GM18867 (cell line): ENCODE measurements at regions not wholly inside any gene's neighbourhood (a gene's known extent, or its start where the extent isn't known, plus 50 kb on each side); places are given as distances from the start of the nearest gene placed in this dataset.

Experiments
- ATAC-seq: cut with Tn5 transposase; IDR thresholded peaks from one replicate; pipeline ENCODE4 v1.9.1; 2021; ENCODE audit warnings: mild to moderate bottlenecking, moderate library complexity; ENCODE audit not compliant: unreplicated experiment

DNA sequence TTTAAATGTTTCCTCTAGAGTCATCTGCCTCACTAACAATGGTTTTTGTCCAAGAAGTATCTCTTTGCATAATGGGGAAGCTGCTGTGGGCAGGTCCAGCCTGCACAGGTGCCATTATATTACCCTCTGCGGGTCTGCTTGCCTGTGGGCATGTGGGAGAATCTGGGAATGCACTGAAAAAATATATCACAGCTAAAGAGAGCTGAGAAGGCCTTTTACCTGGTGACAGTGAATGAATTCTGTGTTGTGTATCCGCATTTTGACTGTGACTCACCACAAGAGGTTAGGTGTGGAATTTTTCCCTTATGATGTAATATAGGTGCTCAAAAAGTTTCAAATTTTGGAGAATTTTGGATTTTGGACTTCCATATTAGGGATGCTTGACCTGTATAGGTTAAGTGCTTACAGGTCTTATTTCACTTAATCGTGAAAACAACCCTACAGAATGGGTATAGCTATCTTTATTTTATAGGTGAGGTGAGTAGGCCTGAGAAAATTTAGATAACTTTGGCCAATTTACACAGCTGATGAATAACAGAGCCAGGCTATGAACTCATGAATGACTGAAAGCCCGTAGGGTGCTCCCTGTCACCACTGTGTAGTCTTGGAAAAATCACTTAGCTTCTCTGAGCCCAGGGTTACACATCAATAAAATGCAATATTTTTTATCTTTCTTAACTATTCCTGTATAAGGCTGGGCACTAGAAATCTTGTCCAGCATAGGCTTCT, 198.0 kb upstream of the EPHA5 start:
- ATAC-seq = no peak

DNA sequence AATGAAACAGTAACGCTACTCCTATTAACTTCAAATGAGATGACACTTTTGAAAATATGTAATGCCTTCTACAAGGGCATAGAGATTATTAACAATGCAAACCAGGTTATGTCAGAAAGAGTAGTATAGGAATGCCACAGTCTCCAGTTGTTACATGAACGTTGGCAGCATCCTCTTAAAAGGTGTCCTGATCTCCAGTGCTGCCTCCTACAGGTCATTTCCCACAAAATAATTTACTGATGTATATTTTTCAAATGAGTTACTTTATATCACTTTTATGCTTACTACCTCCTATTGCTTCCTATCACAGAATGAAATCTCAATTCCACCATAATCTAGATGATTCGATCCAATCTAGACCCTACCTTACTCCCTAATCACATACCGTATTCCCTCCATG, 195.2 kb upstream of the EPHA5 start:
- no peak for ATAC-seq

DNA sequence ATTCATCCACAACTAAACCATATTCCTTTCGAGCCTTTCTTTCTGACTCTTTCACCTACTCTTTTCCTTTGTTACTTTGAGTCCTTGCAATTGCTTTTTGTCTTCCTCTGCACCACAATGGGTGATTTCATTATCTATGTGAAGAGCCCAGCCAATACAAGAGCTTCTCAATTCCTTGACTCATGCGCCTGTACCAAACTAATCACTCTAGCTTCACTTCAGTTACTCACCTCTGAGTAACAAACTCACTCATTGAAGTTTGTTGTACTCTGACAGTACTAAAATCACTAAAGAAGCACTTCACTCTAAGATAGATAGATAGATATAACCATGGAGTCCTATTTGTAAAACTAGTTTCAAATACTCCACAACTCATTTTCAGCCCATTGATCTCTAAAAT, 191.7 kb upstream of the EPHA5 start:
- no peak for ATAC-seq

DNA sequence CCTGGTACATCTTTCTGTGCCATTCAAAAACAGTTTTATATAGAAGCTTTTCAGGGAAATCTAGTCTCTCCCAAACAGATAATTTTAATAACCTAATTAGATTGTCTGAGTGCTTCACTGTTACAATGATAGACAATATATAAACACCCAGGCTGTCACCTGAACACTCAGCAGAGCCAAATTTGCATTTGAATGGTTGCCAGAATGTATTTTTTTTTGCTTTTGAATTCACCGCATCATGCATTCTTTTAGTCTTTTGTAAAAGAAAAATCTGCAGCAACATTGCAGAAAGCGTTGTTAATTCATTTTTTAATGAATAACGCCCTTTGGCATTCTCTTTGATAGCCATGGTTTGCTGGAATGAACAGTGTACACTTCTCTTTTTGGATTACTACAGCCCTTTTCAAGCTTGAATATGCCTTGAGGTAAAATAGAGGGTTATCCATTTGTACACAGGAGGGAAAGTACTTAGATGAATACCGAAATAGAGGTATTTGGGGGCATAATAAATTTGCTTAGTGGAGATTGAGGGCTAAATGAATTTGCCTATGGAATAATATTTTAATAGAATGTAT, 175.0 kb upstream of the EPHA5 start:
- ATAC-seq = no peak

DNA sequence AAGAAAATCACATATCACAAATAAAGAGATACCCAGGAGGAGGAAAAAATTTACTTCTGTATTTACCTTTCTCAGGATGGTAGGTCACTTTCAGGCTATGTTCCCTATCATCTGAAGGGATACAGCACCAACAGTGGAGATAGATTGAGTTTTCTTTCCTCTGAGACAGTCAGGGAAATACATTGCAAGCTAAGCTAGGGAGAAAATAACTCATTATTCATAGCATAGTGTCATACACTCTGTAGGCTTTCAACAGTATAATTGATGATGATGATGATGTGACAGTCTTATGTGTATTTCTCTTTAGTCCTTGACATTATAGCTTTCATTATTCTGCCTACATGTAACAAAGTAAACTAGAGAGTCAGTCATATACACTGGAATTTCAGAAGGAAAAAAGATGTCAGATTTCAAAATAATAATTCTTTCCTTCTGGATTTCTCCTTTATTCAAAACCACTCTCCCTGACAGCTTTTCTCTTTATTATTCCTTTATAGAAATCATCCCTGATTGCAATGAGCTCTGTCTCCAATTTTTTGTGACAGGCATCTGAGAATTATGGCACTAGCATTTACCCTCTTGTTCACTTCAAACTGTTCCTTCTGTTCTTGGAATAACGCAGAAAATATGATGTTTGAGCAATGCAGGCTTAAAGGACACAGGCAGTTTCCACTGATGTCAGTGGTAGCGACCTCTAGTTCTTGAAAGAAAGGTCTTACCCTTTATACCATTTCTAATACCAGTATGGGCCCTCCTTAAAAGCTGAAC, 169.1 kb upstream of the EPHA5 start:
- no peak for ATAC-seq

DNA sequence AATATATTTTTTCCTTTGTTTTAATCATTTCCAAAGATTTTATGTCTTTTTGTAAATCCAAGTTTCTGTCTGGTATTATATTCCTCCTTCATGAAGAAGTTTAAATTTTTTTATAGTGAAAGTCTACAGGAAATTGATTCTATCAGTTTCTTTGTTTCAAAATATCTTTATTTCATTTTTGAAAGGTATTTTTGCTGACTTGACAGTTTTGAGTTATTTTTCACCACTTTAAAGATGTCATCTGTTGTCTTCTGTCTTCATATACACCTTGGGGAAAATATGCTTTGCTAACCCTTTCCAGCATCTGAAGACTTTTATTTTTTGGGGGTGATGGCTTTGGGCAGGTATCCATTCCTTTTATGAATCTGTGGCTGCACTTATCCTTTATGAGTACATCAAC, 164.4 kb upstream of the EPHA5 start:
- no peak for ATAC-seq

DNA sequence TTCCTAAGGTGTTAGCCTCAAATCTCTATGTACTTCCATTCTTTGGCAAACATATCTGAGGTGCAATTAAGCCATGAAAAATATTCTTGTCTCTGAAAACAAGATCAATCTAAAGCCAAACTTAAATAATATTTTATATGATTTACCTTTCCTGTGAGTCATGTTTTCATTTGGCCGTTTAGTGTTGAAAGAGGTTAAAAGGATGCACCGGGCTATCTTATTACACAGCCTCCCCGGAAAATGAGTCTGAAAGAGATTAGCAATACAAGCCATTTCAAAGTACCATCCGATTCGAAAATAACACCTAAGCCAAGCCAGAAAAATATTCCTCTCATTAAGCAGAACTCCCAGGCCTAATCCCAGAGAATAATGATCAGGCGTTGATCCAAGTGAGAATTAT, 161.5 kb upstream of the EPHA5 start:
- no peak for ATAC-seq

DNA sequence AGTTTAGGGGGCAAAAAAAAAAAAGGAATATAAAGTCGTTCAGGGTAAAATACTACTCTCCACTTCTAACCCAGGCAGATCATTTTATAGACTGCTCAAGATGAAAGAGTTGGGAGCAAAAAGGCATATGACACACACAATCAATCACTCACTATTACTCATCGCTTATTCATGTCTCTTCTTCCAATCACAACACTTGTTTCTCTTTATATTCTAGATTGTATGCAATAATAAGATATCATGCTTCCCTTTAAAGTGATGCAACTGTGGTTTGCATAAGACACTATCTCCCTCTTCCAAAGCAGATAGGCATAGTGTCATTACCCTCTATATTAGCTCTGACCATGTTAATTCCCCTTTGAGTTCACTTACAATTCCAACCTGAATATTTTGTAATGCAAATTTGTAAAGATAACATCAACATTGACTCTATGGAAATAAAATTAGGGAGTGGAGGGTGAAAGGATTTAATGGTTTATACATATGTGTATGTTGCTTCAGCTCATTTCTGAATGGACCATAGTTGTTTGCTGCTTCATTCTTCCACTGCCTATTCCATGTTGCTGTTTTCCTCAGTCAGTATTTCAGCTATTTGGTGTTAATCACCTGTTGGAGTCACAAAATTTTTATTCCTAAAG, 154.9 kb upstream of the EPHA5 start:
- no peak for ATAC-seq

DNA sequence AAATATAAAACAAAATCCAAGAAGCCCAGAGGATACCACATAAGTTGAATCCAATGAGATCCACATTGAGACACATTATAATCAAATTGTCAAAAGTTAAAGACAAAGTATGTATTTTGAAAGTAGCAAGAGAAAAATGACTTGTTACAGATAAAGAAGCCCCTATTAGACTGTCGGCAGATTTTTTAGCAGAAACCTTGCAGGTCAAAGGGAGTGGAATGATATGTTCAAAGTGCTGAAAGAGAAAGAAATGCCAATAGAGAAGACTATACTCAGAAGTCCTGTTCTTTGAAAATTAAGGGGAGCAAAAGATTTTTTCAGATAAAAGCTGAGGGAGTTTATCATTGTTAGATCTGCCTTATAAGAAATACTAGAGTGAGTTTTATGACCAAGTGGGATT, 148.9 kb upstream of the EPHA5 start:
- no peak for ATAC-seq

DNA sequence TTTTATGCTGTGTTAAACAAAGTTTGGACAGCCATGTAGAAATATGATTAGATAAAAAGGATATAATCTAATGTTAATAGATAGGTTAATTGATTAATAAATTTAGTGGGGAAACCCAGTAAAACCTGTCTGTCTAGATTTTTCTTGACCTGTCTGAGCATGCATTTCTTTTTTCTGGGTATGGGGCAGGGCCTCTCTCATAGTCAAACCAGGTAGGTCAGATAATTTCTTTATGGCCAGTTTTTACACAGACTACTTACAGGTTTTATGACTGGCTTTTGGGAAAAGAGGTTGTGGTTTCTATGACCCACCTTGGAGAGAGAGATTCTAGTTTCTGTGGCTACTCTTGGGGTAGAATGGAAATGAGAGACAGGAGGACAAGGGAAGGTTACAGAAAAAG, 135.6 kb upstream of the EPHA5 start:
- no peak for ATAC-seq

DNA sequence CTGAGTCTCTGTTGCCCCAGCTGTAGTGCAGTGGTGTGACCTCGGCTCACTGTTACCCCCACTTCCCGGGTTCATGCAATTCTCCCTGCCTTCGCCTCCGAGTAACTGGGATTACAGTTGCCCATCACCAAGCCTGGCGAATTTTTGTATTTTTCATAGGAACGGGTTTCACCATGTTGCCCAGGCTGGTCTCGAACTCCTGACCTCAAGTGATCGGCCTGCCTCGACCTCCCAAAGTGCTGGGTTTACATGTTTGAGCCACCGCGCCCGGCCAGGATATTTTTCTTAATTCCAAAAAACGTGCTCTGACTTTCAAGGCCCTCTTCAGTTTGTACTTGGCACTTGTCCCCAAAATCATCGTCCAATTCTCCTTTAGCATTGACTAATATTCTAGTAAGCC, 129.2 kb upstream of the EPHA5 start:
- no peak for ATAC-seq

DNA sequence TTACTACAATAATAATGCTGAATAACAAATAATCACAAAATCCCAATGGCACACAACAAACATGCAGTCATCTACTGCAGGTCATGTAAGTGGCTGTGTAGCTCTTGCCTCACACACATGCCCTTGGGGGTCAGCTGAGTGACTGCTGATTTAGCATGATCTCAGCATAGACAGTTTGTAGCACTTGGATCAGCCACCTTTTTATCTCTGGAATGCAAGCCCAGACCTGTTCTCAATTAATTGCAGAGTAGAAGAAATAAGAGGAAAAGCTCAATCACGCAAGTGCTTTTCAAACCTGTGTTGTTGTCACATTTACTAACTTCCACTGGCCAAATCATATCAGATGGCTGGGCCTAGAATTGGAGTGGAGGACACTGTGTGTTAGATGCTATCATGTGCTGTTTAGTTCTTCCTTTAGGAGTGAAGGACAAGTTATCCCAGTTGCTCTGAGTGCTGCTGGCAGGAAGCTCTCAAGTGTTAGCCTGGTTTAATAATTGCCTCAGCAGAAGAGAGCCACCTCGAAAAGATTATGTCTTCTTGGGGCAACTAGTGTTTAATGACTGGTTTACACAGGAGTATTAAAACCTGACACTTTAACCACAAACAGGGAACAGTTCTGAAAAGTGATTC, 128.3 kb upstream of the EPHA5 start:
- ATAC-seq = no peak

DNA sequence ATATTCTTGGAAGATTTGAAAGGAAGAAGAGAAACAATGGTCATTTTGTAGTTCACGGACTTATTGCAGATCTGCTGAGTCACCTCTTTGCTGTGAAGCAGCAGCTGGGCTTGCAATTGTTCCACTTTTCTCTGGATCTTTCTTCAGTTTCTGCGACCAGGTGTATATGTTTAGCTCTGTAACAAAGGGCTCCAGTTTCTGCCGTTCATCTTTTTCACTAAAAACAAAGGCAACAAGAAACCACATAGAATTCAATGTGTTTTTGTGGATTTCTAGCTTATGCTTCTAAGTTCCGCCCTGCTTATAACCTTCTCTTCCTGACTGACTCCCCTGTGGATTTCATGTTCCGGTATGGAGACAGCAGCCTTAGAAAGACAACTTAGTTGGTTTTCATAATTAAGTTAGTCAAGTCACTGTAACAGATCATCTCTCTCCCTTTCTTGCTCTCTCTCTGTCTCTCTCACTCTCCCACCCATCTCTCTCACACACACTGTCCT, 121.6 kb upstream of the EPHA5 start:
- no peak for ATAC-seq

DNA sequence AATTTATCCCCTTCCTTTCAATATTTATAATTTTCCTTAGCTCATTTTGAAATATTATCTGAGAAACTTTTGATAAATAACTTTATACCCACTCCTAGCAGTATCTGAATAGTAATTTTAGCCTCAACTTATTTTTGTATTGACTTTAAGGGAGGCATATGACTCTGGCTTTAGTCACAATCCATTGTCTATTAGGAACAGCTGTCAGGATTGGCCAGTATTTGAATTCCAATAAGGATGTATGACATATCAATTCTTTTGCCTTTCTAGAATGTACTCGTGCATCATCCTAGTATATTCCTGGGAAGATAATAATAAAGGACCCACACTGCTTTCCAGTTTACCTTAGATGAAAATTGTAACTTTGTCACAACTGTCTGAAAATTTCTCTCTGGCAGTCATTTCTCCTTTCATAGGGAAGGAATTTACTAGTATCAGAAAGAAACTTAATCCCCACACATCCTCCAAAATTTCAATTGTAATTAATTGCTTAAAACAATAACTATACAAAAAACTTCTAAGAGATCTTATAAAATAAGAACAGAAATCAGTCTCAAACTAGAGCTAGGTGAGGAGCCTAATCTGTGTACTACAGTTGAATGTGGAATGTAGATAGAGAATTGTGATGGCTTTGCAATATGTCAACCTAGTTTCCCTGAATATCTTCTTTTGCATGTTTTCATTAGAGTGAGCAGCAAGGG, 121.0 kb upstream of the EPHA5 start:
- no peak for ATAC-seq

DNA sequence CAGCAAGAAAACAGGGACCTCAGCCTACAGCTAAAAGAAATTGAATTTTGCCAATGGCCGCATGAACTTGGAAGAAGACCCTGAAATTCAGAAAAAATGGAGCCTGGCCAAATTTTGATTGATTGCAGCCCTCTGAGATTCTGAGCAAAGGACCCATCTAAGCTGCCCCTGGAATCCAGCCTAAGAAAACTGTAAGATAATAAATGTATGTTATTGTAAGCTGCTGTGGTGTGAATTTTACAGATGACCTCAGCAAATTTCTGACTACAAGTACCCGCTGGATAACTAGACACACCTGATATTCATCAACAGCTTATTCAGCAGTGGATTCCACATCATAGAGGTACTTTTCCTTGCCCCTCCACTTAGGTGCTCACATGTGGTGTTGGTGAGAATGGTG, 119.5 kb upstream of the EPHA5 start:
- ATAC-seq = no peak

DNA sequence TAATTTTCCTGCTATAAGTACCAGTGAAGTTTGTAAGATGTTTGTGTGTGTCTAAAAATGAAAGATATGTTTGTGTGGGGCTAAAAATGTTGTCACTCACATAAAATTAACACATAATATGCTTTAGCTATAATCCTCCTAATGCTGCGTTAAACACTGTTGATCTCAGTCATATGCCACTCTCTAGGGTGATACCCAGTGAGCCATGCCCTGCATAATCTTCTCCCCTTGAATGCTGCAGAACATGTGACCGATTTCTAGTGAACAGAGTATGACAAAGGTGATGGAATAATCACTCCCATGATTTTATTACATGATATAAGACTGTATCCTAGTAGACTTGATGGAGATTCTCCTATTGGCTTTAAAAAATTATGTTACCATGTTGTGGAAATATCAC, 119.1 kb upstream of the EPHA5 start:
- no peak for ATAC-seq

DNA sequence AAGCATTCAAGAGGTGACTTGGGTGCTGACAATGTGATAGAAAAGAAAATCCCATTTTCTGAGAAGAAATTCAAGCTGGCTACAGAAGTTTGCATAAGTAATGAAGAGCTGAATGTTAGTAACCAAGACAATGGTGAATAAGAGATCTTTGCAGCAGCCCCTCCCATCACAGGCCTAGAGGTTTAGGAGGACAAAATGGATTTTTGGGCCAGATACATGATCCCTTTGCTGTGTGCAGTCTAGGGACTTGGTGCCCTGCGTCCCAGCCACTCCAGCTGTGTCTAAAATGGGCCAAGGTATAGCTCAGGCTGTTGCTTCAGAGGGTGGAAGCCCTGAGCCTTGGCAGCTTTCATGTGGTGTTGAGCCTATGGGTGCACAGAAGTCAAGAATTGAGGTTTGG, 107.0 kb upstream of the EPHA5 start:
- no peak for ATAC-seq

DNA sequence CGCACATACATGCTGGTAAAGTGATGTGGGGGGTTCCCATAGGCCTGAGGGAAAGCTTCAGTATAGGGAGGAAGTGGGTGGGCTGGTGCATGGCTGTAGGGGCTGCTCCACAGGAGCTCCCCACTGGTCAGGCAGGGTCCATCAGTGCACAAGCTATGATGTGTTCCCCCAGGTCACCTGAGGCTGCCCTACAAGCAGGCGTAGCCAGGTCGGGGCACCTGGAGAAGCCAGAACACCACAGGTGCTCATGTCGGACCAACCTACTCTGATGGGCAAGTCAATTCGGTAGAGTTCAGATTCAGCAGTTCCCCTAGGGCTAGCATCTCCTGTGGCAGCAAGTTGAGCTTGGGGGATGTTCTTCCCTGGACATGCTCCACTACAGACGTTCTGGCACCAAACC, 103.3 kb upstream of the EPHA5 start:
- no peak for ATAC-seq

DNA sequence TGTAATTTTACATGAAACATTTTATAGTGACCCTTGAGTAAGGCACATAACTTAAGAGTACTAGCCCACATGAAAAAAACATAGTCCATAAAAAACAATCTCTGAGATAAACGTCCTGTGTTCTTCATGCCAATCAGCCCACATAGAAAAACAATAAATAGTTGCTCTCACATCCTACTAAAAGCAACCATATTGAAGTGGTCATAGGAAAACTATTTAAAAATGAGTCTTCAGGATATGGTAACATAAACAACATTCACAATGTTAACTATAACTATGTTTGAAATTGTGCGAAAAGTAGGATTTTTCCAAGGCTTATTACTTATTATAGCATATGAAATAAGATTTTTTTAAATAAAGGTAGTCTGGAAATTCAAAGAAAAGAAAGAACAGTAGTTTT, 77.1 kb upstream of the EPHA5 start:
- ATAC-seq = no peak

DNA sequence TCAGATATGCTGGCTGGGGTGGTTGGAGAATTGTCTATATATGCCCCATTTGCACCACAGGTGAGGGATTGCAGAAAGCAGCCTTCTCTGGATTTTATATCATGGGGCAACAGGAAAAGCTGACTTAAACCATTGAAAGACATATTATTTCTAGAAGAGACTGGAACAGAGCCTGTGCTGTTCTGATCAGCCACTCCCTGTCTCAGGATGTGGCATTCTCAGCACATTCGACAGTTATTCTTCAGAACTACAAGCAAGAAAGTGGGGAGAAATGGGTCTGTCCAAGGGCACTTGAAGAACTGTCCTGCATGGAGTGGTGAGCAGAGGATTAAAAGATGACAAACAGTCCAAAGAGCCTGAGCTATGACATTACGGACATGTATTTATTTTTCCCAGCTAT, 67.8 kb upstream of the EPHA5 start:
- no peak for ATAC-seq

DNA sequence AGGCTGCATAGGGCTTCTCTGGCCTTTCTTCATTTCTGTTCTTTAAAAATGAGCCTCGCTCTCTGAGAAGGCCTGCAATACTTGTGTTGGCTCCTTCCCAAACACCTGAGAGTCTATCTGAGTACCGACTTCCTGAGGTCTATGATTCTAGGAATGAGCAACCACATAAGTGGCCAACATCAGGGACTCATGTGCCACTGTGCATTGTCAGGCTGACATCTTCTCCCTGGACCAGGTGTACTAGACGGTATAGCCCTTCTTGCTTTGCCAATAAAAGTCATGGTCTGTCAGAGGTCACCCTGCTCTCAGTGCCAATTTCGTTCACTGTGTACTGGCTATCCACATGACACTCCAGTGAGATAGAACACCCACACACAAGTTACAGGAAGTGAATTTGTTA, 67.4 kb upstream of the EPHA5 start:
- ATAC-seq = no peak
